ENCODE measurements at regions not wholly inside any gene's neighbourhood (a gene's known extent, or its start where the extent isn't known, plus 50 kb on each side); places are given as distances from the start of the nearest gene placed in this dataset.

GRCh38 chr4:54571293-54572151, 86.2 kb upstream of the KIT start:
- Histone ChIP-seq H3K36me3 (no peaks in the 10 kb centered on the region), H3K9me3 (no peaks in the 10 kb centered on the region), H3K4me3 (no peak overlapping the region), H3K27me3 (no peaks in the 10 kb centered on the region), H3K27ac (no peak overlapping the region), H3K4me1 (no peaks in the 10 kb centered on the region)
- DNase-seq (ENCODE audit: low spot score in 2 of 2): no peak
- WGBS, 2 donors: 74% methylated on average over 12 of the region's 12 CpGs
- no peak for TF ChIP-seq CTCF (IDR thresholded peaks at IDR 0.05)
- TF ChIP-seq EP300 (IDR thresholded peaks at IDR 0.05): no peak

DNA sequence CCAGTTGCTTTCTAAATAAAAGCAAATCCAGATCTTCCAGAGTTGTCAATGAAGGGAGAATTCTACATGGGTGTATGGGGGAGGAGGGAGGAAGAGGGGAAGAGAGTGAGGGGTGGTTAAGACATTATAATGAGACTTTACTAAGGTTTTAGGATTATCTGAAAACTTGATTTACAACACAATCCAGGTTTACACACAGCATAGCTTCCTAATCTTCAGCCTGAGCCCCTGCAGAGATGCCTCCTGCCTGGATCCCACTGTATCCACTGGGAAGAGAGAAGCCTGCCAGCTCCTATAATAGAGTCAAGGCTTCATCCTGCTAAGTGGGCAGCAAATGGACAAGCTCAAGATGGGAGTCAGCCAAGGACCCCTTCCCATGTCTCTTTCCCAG, 85.6 kb upstream of the KIT start:
- Histone ChIP-seq H3K27ac (no peak overlapping the region), H3K4me1 (no peaks in the 10 kb centered on the region), H3K9me3 (no peaks in the 10 kb centered on the region), H3K36me3 (no peaks in the 10 kb centered on the region), H3K27me3 (no peaks in the 10 kb centered on the region), H3K4me3 (no peak overlapping the region)
- no peak for TF ChIP-seq CTCF (IDR thresholded peaks at IDR 0.05)
- DNase-seq (ENCODE audit: low spot score in 2 of 2): no peak

DNA sequence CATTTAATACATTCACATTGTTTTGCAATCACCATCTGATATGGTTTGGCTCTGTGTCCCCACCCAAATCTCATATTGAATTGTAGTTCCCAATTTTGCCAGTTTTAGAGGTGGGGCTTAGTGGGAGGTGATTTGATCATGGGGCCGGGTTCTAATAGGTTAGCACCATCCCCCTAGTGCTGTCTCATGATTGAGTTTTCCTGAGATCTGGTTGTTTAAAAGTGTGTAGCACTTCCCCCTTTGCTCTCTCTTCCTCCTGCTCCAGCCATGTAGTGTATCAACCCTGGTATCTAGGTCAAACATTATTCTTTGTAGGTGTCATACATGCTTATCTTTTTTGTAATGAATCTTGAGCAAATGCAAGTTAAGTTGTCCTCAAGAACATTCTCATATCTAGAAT, 83.3 kb upstream of the KIT start:
- WGBS, 2 donors: 77 to 93% methylated on average over 1 of the region's 1 CpG
- H3K27me3 ChIP-seq: no peaks in the 10 kb centered on the region
- DNase-seq (ENCODE audit: low spot score in 2 of 2): no peak

DNA sequence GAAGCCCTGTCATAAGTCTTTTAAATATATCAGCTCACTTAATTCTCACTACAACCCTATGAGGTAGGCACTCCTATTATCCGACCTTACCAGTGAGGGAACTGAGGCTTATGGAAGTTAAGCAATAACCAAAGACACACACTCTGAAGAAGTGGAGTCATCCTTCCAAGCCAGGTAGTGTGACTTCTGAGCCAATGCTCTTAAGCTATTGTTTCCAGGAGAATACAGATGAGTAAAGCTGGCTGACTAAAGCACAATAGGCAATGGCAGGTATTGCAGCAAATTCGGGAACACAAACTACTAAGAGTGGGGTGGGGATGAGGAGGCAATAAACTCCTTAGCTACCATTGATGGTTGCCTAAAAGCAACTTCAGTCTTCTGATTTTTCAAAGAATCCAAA, 81.8 kb upstream of the KIT start:
- H3K27me3 ChIP-seq: no peaks in the 10 kb centered on the region
- no peak overlapping the region for H3K4me3 ChIP-seq
- TF ChIP-seq EP300 (IDR thresholded peaks at IDR 0.05) (no peak), POLR2A (IDR thresholded peaks at IDR 0.05) (no peak), CTCF (IDR thresholded peaks at IDR 0.05) (no peak)
- DNase-seq (ENCODE audit: low spot score in 2 of 2): no peak
- H3K36me3 ChIP-seq: no peaks in the 10 kb centered on the region
- H3K27ac ChIP-seq: no peak overlapping the region
- 73 to 87% methylated on average over 2 of the region's 2 CpGs for WGBS, 2 donors
- H3K4me1 ChIP-seq: no peaks in the 10 kb centered on the region
- H3K9me3 ChIP-seq: no peaks in the 10 kb centered on the region

More for the DNA sequence above, 83.3 kb upstream of the KIT start:
- Histone ChIP-seq H3K4me1 (no peaks in the 10 kb centered on the region), H3K9me3 (no peaks in the 10 kb centered on the region), H3K4me3 (no peak overlapping the region), H3K27ac (no peak overlapping the region), H3K36me3 (no peaks in the 10 kb centered on the region)
- TF ChIP-seq POLR2A (IDR thresholded peaks at IDR 0.05) (no peak), CTCF (IDR thresholded peaks at IDR 0.05) (no peak), EP300 (IDR thresholded peaks at IDR 0.05) (no peak)

GRCh38 chr4:54581807-54582206, 76.0 kb upstream of the KIT start:
- Histone ChIP-seq H3K27ac (no peak overlapping the region), H3K4me3 (no peak overlapping the region), H3K4me1 (no peaks in the 10 kb centered on the region), H3K9me3 (no peaks in the 10 kb centered on the region), H3K36me3 (no peaks in the 10 kb centered on the region), H3K27me3 (peaks cover 0 to 4% of the 10 kb centered on the region in 2 donors)
- 89 to 92% methylated on average over 2 of the region's 2 CpGs for WGBS, 2 donors
- TF ChIP-seq CTCF (IDR thresholded peaks at IDR 0.05) (no peak), EP300 (IDR thresholded peaks at IDR 0.05) (no peak), POLR2A (IDR thresholded peaks at IDR 0.05) (no peak)
- DNase-seq (ENCODE audit: low spot score in 2 of 2): no peak

All from tibial nerve (tissue), 4 donors.